RWPE2 (cell line): ENCODE measurements at regions not wholly inside any gene's neighbourhood (a gene's known extent, or its start where the extent isn't known, plus 50 kb on each side); places are given as distances from the start of the nearest gene placed in this dataset.
"Not testable (repeated sequence)": the region's sequence is repeated elsewhere in the genome, so short reads cannot be mapped to it uniquely, and the experiment has no call there.

ENCODE experiments used
- ATAC-seq: fragments of 200-7000 bp; cut with Tn5 transposase; 3 replicates; pipeline ENCODE4 v1.9.1; 2021; ENCODE audit warnings: low read depth
- DNase-seq: peaks from one replicate; pipeline ENCODE4 v3.0.0-alpha.2; 2020; ENCODE audit warnings: low spot score
- H3K27ac ChIP-seq: fragments of 450-650 bp; 2 replicates; pipeline ENCODE4 v1.5.1; 2017; ENCODE audit warnings: mild to moderate bottlenecking; ENCODE audit not compliant: poor library complexity, severe bottlenecking
- H3K27me3 ChIP-seq: fragments of 250-450 bp; sonication (Bioruptor Pico); 2 replicates; pipeline ENCODE4 v1.5.1; 2021; ENCODE audit warnings: mild to moderate bottlenecking, moderate library complexity; ENCODE audit not compliant: insufficient read depth, poor library complexity, severe bottlenecking
- H3K36me3 ChIP-seq: fragments of 250-450 bp; sonication (Bioruptor Pico); 2 replicates; pipeline ENCODE4 v1.5.1; 2020; ENCODE audit warnings: low read depth, mild to moderate bottlenecking, moderate library complexity
- H3K4me1 ChIP-seq: fragments of 250-450 bp; sonication (Bioruptor Pico); 2 replicates; pipeline ENCODE4 v1.5.1; 2021; ENCODE audit warnings: mild to moderate bottlenecking, moderate library complexity; ENCODE audit not compliant: insufficient read depth, poor library complexity, severe bottlenecking
- H3K4me3 ChIP-seq: fragments of 250-450 bp; sonication (Bioruptor Pico); 2 replicates; pipeline ENCODE4 v1.5.1; 2021; ENCODE audit warnings: mild to moderate bottlenecking, moderate library complexity; ENCODE audit not compliant: severe bottlenecking
- H3K9me3 ChIP-seq: fragments of 250-450 bp; sonication (Bioruptor Pico); 2 replicates; pipeline ENCODE4 v1.5.1; 2021; ENCODE audit warnings: mild to moderate bottlenecking, moderate library complexity; ENCODE audit not compliant: severe bottlenecking
- TF ChIP-seq, protein P1 (sequence below): fragments of 450-650 bp; IDR thresholded peaks from one replicate; pipeline ENCODE4 v1.5.1; 2017; ENCODE audit warnings: mild to moderate bottlenecking, moderate library complexity; ENCODE audit not compliant: poor library complexity, severe bottlenecking

DNA sequence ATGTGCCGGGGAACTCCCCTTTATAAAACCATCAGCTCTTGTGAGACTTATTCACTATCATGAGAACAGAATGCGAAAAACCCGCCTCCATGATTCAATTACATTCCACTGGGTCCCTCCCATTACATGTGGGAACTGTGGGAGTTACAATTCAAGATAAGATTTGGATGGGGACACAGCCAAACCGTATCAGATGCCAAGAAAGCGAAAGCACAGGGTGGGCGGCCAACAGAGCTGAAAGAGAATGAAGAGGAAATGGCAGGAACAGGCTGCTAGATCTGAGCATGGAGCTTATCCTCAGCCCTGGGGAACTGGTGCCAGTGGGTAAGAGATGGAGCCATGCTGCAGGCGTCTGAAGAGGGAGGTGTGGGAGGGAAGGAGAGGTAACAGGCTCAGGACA, 117.7 kb upstream of the PNPLA4 start:
- Histone ChIP-seq H3K9me3 (no peaks in the 10 kb centered on the region), H3K4me3 (no peak overlapping the region), H3K27ac (no peak overlapping the region), H3K27me3 (no peaks in the 10 kb centered on the region), H3K4me1 (peaks cover 13% of the 10 kb centered on the region), H3K36me3 (no peaks in the 10 kb centered on the region)
- no peak for ATAC-seq
- no peak for DNase-seq
- TF ChIP-seq, protein P1, sequence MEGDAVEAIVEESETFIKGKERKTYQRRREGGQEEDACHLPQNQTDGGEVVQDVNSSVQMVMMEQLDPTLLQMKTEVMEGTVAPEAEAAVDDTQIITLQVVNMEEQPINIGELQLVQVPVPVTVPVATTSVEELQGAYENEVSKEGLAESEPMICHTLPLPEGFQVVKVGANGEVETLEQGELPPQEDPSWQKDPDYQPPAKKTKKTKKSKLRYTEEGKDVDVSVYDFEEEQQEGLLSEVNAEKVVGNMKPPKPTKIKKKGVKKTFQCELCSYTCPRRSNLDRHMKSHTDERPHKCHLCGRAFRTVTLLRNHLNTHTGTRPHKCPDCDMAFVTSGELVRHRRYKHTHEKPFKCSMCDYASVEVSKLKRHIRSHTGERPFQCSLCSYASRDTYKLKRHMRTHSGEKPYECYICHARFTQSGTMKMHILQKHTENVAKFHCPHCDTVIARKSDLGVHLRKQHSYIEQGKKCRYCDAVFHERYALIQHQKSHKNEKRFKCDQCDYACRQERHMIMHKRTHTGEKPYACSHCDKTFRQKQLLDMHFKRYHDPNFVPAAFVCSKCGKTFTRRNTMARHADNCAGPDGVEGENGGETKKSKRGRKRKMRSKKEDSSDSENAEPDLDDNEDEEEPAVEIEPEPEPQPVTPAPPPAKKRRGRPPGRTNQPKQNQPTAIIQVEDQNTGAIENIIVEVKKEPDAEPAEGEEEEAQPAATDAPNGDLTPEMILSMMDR = no peak

DNA sequence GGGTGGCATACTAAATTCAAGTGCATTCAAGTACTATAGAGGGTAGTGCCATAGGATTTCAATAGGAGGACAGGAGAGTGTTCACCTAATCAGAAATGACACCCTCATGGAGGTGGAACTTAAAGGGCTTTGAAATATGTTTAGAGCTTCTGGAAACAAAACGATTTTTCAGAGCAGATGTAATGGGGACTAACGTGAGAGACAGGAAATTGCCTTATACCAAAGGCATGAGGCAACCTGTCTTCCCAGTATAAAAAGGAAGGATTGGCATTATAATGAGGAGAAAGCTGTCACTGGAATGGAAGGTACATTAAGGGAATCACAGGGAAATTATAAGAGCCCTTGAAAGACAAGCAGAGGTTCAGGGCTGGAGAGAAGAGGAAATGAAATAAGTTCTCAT, 116.3 kb upstream of the PNPLA4 start:
- ATAC-seq (peak; percentile 19; the same call in 1 of the 3 replicates), DNase-seq (no peak)
- no peaks in the 10 kb centered on the region for H3K27me3 ChIP-seq
- TF ChIP-seq, protein P1 = no peak
- no peaks in the 10 kb centered on the region for H3K9me3 ChIP-seq
- peaks cover 13% of the 10 kb centered on the region for H3K4me1 ChIP-seq
- H3K36me3 ChIP-seq = no peaks in the 10 kb centered on the region
- H3K4me3 ChIP-seq = no peak overlapping the region
- peak overlapping the region; percentile 29 for H3K27ac ChIP-seq

DNA sequence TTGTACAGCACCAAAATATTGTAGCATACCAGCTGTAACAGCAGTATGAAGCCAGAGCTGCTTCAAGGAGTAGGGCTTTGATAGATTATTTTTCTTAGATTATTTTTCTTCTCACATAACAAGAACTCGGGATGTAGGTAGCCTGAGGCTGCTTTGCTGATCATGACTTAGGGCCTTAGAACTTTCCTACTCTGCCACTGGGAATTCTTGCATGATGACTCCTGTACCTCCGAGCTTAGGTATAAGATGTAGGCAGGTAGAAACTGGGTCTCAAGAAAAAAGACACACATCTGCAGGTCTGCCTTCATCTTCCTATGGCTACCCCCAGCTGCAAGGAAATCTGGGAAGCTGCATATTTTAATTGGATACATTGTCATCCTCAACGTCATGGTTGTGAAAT, 115.9 kb upstream of the PNPLA4 start:
- H3K4me3 ChIP-seq = no peak overlapping the region
- DNase-seq = no peak
- TF ChIP-seq, protein P1 = no peak
- ATAC-seq = peak; percentile 83
- no peaks in the 10 kb centered on the region for H3K27me3 ChIP-seq
- peaks cover 13% of the 10 kb centered on the region for H3K4me1 ChIP-seq
- no peaks in the 10 kb centered on the region for H3K9me3 ChIP-seq
- H3K27ac ChIP-seq = peak overlapping the region; percentile 29
- H3K36me3 ChIP-seq = no peaks in the 10 kb centered on the region

DNA sequence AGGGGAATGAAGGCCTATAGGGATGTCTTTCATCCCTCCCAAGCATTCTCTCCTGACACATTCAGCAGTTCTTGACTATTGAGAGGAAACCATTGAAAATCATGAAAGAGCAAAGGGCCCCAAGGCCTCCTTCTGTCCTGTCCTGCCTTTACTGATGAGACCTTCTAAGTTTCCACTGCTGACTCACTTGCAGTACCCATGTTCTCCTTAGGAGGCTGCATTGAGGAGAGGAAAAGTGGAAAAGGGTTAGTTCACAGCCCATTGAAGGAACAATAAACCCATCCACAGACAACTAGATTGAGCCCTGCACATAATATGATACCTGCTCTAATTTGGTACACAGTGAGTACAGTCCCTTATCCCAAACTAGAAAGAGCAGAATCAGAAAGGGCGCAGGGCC, 115.1 kb upstream of the PNPLA4 start:
- Histone ChIP-seq H3K4me3 (no peak overlapping the region), H3K9me3 (no peaks in the 10 kb centered on the region), H3K36me3 (no peaks in the 10 kb centered on the region), H3K4me1 (peaks cover 13% of the 10 kb centered on the region), H3K27ac (no peak overlapping the region), H3K27me3 (no peaks in the 10 kb centered on the region)
- no peak for ATAC-seq
- DNase-seq = no peak
- TF ChIP-seq, protein P1 = no peak

DNA sequence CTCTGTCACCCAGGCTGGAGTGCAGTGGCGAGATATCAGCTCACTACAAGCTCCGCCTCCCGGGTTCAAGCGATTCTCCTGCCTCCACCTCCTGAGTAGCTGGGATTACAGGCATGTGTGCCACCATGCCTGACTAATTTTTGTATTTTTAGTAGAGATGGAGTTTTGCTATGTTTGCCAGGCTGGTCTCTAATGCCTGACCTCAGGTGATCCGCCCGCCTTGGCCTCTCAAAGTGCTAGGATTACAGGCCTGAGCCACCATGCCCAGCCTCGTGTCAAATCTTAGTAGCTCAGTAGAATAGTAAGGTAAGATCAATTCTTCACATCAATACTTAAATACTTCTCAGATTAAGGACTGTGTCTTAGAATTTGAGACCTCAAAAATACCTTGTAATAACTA, 112.5 kb upstream of the PNPLA4 start:
- H3K27ac ChIP-seq, H3K36me3 ChIP-seq, H3K27me3 ChIP-seq, H3K9me3 ChIP-seq, DNase-seq, ATAC-seq, H3K4me3 ChIP-seq: not testable (repeated sequence)
- H3K4me1 ChIP-seq = peaks cover 13% of the 10 kb centered on the region
